ENCODE measurements at regions not wholly inside any gene's neighbourhood (a gene's known extent, or its start where the extent isn't known, plus 50 kb on each side); places are given as distances from the start of the nearest gene placed in this dataset.

DNA sequence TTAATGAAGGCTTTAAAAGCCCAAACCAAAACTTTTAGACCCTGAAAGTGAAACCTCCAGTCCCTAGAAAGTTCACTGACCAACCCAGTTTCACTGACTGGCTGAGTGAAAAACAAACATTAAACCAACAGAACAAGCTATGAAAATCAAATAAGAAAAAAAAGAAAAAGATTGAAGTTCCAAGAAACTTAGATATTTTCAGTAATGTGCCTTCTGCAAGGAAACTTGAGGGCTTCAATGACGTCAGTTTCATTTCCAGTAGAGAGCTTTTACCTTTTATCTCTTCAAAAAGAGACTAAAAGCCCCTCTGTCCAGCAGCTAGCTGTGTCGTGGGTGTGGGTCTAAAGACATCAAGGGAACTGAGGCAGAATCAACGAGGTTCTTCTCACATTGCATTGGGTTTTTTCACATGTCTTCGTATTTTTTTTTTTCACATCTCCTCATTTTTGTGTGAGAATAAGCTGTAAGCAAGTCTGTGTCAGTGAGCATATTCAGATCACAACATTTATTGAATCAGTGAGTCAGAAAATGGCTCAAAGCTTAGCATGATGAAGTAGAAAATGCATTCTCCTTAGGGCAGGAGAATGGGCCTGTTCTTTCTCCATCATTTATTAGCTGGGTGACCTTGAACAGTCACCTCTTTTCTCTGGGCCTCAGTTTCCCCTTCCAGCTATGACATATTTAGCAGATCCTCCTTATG, 54.8 kb upstream of the BCL6 start:
- TF ChIP-seq, protein P1, sequence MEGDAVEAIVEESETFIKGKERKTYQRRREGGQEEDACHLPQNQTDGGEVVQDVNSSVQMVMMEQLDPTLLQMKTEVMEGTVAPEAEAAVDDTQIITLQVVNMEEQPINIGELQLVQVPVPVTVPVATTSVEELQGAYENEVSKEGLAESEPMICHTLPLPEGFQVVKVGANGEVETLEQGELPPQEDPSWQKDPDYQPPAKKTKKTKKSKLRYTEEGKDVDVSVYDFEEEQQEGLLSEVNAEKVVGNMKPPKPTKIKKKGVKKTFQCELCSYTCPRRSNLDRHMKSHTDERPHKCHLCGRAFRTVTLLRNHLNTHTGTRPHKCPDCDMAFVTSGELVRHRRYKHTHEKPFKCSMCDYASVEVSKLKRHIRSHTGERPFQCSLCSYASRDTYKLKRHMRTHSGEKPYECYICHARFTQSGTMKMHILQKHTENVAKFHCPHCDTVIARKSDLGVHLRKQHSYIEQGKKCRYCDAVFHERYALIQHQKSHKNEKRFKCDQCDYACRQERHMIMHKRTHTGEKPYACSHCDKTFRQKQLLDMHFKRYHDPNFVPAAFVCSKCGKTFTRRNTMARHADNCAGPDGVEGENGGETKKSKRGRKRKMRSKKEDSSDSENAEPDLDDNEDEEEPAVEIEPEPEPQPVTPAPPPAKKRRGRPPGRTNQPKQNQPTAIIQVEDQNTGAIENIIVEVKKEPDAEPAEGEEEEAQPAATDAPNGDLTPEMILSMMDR (conservative IDR thresholded peaks at IDR 0.05): no peak
- no peak for TF ChIP-seq ZFX (IDR thresholded peaks at IDR 0.05)
